HCT116 (cell line): ENCODE measurements at regions not wholly inside any gene's neighbourhood (a gene's known extent, or its start where the extent isn't known, plus 50 kb on each side); places are given as distances from the start of the nearest gene placed in this dataset.

Source experiments
- EZH2 ChIP-seq: fragments of 200-600 bp; sonication (generic); IDR thresholded peaks from 2 replicates; pipeline ENCODE4 v1.6.1; 2017; ENCODE audit warnings: antibody characterized with exemption, mixed run types
- POLR2AphosphoS5 ChIP-seq: IDR thresholded peaks from 2 replicates; pipeline ENCODE4 v1.6.1; 2011; ENCODE audit warnings: mild to moderate bottlenecking, low read depth, low read length, moderate library complexity
- REST ChIP-seq: IDR thresholded peaks from 2 replicates; pipeline ENCODE4 v1.6.1; 2012; ENCODE audit warnings: low read depth
- SIN3A ChIP-seq: IDR thresholded peaks from 2 replicates; pipeline ENCODE4 v1.6.1; 2012; ENCODE audit warnings: low read depth
- TCF7L2 ChIP-seq: IDR thresholded peaks from 2 replicates; pipeline ENCODE4 v1.7.0; 2011; ENCODE audit warnings: borderline replicate concordance, inconsistent platforms; ENCODE audit not compliant: insufficient read depth, insufficient read length; ENCODE audit errors: extremely low read depth
- TF ChIP-seq, protein P1 (sequence below): IDR thresholded peaks from 2 replicates; pipeline ENCODE4 v1.6.1; 2012
- TF ChIP-seq, protein P2 (sequence below), 3 experiments: fragments of 200-600 bp in 1 of 3; sonication (generic) in 1 of 3; IDR thresholded peaks in 2 of 3; conservative IDR thresholded peaks in 1 of 3; 2 replicates each; pipeline ENCODE4 v1.5.1; 2012 to 2017; ENCODE audit warnings: low read depth in 2 of 3, low read length in 2 of 3, antibody characterized with exemption in 1 of 3, borderline replicate concordance in 1 of 3, control low read depth in 1 of 3, mild to moderate bottlenecking in 1 of 3, mixed read lengths in 1 of 3, mixed run types in 1 of 3, moderate library complexity in 1 of 3; ENCODE audit not compliant: insufficient read depth in 1 of 3

DNA sequence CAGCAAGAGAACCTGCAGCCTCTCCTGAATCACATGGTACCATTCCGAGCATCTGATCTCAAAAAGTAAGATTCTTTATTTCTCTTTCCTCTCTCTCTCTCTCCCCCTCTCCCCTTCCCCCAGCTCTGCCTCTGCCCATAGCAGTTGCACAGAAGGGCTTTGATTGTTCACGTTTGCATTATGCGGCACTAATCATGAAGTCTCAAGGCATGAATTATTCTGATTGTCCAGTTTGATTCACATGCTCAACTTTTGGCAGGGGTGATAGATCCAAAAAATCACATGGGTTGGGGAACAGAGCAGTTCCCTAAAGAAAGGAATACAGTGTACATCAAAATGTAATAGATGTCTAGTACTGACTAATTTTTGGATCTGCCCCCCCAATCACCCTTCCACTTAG lies 380.0 kb upstream of the SOX9 start:
- TF ChIP-seq REST (no peak), SIN3A (no peak), TCF7L2 (no peak), POLR2AphosphoS5 (no peak), EZH2 (no peak)
- TF ChIP-seq, protein P1, sequence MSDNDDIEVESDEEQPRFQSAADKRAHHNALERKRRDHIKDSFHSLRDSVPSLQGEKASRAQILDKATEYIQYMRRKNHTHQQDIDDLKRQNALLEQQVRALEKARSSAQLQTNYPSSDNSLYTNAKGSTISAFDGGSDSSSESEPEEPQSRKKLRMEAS: no peak
- TF ChIP-seq, protein P2, sequence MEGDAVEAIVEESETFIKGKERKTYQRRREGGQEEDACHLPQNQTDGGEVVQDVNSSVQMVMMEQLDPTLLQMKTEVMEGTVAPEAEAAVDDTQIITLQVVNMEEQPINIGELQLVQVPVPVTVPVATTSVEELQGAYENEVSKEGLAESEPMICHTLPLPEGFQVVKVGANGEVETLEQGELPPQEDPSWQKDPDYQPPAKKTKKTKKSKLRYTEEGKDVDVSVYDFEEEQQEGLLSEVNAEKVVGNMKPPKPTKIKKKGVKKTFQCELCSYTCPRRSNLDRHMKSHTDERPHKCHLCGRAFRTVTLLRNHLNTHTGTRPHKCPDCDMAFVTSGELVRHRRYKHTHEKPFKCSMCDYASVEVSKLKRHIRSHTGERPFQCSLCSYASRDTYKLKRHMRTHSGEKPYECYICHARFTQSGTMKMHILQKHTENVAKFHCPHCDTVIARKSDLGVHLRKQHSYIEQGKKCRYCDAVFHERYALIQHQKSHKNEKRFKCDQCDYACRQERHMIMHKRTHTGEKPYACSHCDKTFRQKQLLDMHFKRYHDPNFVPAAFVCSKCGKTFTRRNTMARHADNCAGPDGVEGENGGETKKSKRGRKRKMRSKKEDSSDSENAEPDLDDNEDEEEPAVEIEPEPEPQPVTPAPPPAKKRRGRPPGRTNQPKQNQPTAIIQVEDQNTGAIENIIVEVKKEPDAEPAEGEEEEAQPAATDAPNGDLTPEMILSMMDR (IDR thresholded peaks at IDR 0.05 in 2 of 3, conservative IDR thresholded peaks at IDR 0.05 in 1 of 3; ENCODE audit: borderline replicate concordance in 1 of 3, insufficient read depth in 1 of 3, low read depth in 2 of 3, low read length in 2 of 3): no peak
